LNCAP (cell line): ENCODE measurements at regions not wholly inside any gene's neighbourhood (a gene's known extent, or its start where the extent isn't known, plus 50 kb on each side); places are given as distances from the start of the nearest gene placed in this dataset.

ENCODE experiments used
- CTCF ChIP-seq: fragments of 450-650 bp; IDR thresholded peaks from 2 replicates; pipeline ENCODE4 v1.5.1; 2017; ENCODE audit warnings: mild to moderate bottlenecking

DNA sequence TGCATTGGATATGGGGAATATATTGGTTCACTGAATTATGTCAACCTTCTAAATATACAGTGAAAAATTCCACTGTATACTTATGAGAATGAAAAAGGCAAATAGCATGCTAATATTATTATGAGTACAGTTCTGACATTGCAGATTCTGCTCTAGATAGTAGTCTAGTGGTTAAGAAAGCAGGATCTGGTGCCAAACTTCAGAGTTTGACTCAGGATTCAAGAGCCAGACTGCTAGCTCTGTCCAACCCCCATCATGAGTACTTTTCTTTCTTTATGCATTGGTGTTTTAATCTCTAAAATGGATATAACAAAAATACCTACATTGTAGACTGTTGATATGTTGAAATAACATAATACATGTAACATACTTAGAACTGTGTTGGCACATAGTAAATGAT, 57.3 kb upstream of the PLSCR4 start:
- no peak for TF ChIP-seq CTCF

DNA sequence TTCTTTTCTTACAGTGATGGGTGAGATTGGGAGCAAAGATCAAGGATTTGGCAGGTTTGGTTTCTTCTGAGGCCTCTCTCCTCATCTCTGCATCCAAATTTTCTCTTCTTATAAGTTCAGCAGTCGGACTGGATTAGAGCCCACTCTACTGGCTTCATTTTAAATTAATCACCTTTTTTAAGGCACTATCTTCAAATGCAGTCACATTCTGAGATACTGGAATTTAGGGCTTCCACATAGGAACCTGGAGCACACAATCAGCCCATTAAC, 56.5 kb upstream of the PLSCR4 start:
- no peak for TF ChIP-seq CTCF

DNA sequence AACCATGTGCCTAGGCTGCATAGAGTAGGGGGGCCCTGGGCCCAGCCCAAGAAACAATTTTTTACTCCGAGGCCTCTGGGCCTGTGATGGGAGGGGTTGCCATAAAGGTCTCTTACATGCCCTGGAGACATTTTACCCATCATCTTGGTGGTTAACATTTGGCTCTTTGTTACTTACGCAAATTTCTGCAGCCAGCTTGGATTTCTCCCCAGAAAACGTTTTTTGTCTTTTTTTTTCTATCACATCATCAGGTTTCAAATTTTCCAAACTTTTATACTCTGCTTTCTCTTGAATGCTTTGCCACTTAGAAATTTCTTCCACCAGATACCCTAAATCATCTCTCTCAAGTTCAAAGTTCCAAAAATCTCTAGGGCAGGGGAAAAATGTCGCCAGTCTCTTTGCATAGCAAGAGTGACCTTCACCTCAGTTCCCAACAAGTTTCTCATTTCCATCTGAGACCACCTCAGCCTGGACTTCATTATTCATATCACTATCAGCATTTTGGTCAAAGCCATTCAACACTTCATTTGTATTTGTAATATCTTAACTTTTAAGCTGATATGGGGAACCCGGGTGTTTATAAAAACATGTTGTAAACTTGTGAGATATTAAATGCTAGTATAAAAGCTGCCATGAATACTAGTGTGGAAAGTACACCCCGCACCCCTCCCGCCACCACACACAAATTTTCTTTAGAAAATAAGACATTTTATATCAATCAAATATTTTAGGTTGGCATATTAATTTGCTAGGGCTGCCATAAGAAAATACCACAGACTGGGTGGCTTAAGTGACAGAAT, 56.0 kb upstream of the PLSCR4 start:
- no peak for TF ChIP-seq CTCF

DNA sequence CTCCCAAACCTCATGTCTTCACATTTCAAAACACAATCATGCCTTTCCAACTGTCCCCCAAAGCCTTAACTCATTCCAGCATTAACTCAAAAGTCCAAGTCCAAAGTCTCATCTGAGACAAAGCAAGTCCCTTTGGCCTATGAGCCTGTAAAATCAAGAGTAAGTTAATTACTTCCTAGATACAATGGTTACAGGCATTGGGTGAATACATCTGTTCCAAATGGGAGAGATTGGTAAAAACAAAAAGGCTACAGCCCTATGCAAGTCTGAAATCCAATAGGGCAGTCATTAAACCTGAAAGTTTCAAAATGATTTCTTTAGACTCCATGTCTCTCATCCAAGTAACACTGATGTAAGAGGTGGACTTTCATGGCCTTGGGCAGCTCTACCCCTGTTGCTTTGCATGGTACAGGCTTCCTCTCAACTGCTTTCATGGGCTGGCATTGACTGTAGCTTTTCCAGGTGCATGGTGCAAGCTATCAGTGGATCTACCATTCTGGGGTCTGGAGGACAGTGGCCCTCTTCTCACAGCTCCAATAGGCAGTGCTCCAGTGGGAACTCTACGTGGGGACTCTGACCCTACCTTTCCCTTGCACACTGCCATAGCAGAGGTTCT, 55.0 kb upstream of the PLSCR4 start:
- no peak for TF ChIP-seq CTCF

GRCh38 chr3:146300768-146301167, 49.9 kb upstream of the PLSCR4 start:
- no peak for TF ChIP-seq CTCF
